ENCODE measurements at regions not wholly inside any gene's neighbourhood (a gene's known extent, or its start where the extent isn't known, plus 50 kb on each side); places are given as distances from the start of the nearest gene placed in this dataset.
"Not testable (repeated sequence)": the region's sequence is repeated elsewhere in the genome, so short reads cannot be mapped to it uniquely, and the experiment has no call there.

- DNase-seq: no peak
Measured at GRCh38 chr10:33732161-33732680, 397.8 kb upstream of the NRP1 start.

GRCh38 chr10:33731322-33731721 is 396.9 kb upstream of the NRP1 start:
- DNase-seq: no peak

- no peak for DNase-seq
Measured at GRCh38 chr10:33725430-33725829, 391.0 kb upstream of the NRP1 start.

- DNase-seq: no peak
Measured at GRCh38 chr10:33723181-33723580, 388.7 kb upstream of the NRP1 start.

GRCh38 chr10:33722067-33722466 is 387.6 kb upstream of the NRP1 start:
- DNase-seq: no peak

- DNase-seq: no peak
Measured at GRCh38 chr10:33721509-33721908, 387.0 kb upstream of the NRP1 start.

GRCh38 chr10:33720161-33720560 is 385.7 kb upstream of the NRP1 start:
- no peak for DNase-seq

- DNase-seq: no peak
Measured at GRCh38 chr10:33719005-33719703, 384.7 kb upstream of the NRP1 start.

- DNase-seq: no peak
Measured at GRCh38 chr10:33716501-33717267, 382.2 kb upstream of the NRP1 start.

- no peak for DNase-seq
Measured at GRCh38 chr10:33715303-33715975, 381.0 kb upstream of the NRP1 start.

- no peak for DNase-seq
Measured at GRCh38 chr10:33712825-33713224, 378.4 kb upstream of the NRP1 start.

- no peak for DNase-seq
Measured at GRCh38 chr10:33710006-33710405, 375.5 kb upstream of the NRP1 start.

GRCh38 chr10:33709008-33709753 is 374.7 kb upstream of the NRP1 start:
- DNase-seq: no peak

- no peak for DNase-seq
Measured at GRCh38 chr10:33708561-33708960, 374.1 kb upstream of the NRP1 start.

- no peak for DNase-seq
Measured at GRCh38 chr10:33706746-33707145, 372.3 kb upstream of the NRP1 start.

- DNase-seq: no peak
Measured at GRCh38 chr10:33706191-33706590, 371.7 kb upstream of the NRP1 start.

- no peak for DNase-seq
Measured at GRCh38 chr10:33704214-33704830, 369.9 kb upstream of the NRP1 start.

GRCh38 chr10:33703501-33704213 is 369.2 kb upstream of the NRP1 start:
- DNase-seq: no peak

GRCh38 chr10:33698033-33698432 is 363.6 kb upstream of the NRP1 start:
- no peak for DNase-seq

GRCh38 chr10:33697016-33697415 is 362.5 kb upstream of the NRP1 start:
- no peak for DNase-seq

GRCh38 chr10:33695536-33695935 is 361.1 kb upstream of the NRP1 start:
- DNase-seq: no peak

- not testable (repeated sequence) for DNase-seq
Measured at GRCh38 chr10:33690536-33690935, 356.1 kb upstream of the NRP1 start.
